ENCODE measurements at regions not wholly inside any gene's neighbourhood (a gene's known extent, or its start where the extent isn't known, plus 50 kb on each side); places are given as distances from the start of the nearest gene placed in this dataset.
"Not testable (repeated sequence)": the region's sequence is repeated elsewhere in the genome, so short reads cannot be mapped to it uniquely, and the experiment has no call there.

GRCh38 chr18:40157120-40157519, 1797.9 kb upstream of the PIK3C3 start:
- no peaks in the 10 kb centered on the region for H3K9me3 ChIP-seq
- H3K4me3 ChIP-seq: no peak overlapping the region
- H3K27me3 ChIP-seq: no peaks in the 10 kb centered on the region
- peaks cover 0 to 4% (median 0%) of the 10 kb centered on the region in 4 donors for H3K4me1 ChIP-seq
- DNase-seq (ENCODE audit: low spot score in 2 of 2): no peak
- TF ChIP-seq EP300 (IDR thresholded peaks at IDR 0.05): no peak
- no peak for TF ChIP-seq POLR2A (IDR thresholded peaks at IDR 0.05)
- TF ChIP-seq CTCF (IDR thresholded peaks at IDR 0.05): no peak
- H3K27ac ChIP-seq: no peak overlapping the region
- 92 to 94% methylated on average over 7 of the region's 7 CpGs for WGBS, 2 donors
- no peaks in the 10 kb centered on the region for H3K36me3 ChIP-seq

GRCh38 chr18:40152859-40153258, 1802.2 kb upstream of the PIK3C3 start:
- Histone ChIP-seq H3K4me3 (no peak overlapping the region), H3K27me3 (no peaks in the 10 kb centered on the region), H3K9me3 (no peaks in the 10 kb centered on the region), H3K4me1 (peaks cover 0 to 4% (median 0%) of the 10 kb centered on the region in 4 donors), H3K36me3 (no peaks in the 10 kb centered on the region), H3K27ac (no peak overlapping the region)
- no peak for DNase-seq (ENCODE audit: low spot score in 2 of 2)
- TF ChIP-seq CTCF (IDR thresholded peaks at IDR 0.05): no peak
- no peak for TF ChIP-seq POLR2A (IDR thresholded peaks at IDR 0.05)

GRCh38 chr18:40148960-40149359, 1806.1 kb upstream of the PIK3C3 start:
- H3K4me1 ChIP-seq: peaks cover 0 to 4% (median 0%) of the 10 kb centered on the region in 4 donors
- H3K27ac ChIP-seq: peak overlapping the region in 1 of 4 donors; percentile 8
- no peaks in the 10 kb centered on the region for H3K27me3 ChIP-seq
- 91 to 92% methylated on average over 4 of the region's 4 CpGs for WGBS, 2 donors
- DNase-seq (ENCODE audit: low spot score in 2 of 2): no peak
- H3K36me3 ChIP-seq: no peaks in the 10 kb centered on the region
- no peaks in the 10 kb centered on the region for H3K9me3 ChIP-seq
- no peak overlapping the region for H3K4me3 ChIP-seq
- TF ChIP-seq EP300 (IDR thresholded peaks at IDR 0.05) (no peak), CTCF (IDR thresholded peaks at IDR 0.05) (no peak), POLR2A (IDR thresholded peaks at IDR 0.05) (no peak)

- Histone ChIP-seq H3K9me3 (no peaks in the 10 kb centered on the region), H3K4me1 (no peaks in the 10 kb centered on the region), H3K4me3 (no peak overlapping the region), H3K36me3 (no peaks in the 10 kb centered on the region), H3K27ac (no peak overlapping the region), H3K27me3 (no peaks in the 10 kb centered on the region)
- 85 to 87% methylated on average over 2 of the region's 2 CpGs for WGBS, 2 donors
- no peak for DNase-seq (ENCODE audit: low spot score in 2 of 2)
- no peak for TF ChIP-seq EP300 (IDR thresholded peaks at IDR 0.05)
- no peak for TF ChIP-seq CTCF (IDR thresholded peaks at IDR 0.05)
- no peak for TF ChIP-seq POLR2A (IDR thresholded peaks at IDR 0.05)
Measured at GRCh38 chr18:40133253-40133652, 1821.8 kb upstream of the PIK3C3 start.

- H3K27ac ChIP-seq; H3K27me3 ChIP-seq; H3K4me1 ChIP-seq; H3K36me3 ChIP-seq; H3K9me3 ChIP-seq; DNase-seq (ENCODE audit: low spot score in 2 of 2); H3K4me3 ChIP-seq: not testable (repeated sequence)
- WGBS, 2 donors: 86% methylated on average over 4 of the region's 4 CpGs
Measured at GRCh38 chr18:40132438-40132837, 1822.6 kb upstream of the PIK3C3 start.

- WGBS, 2 donors: 62 to 69% methylated on average over 2 of the region's 2 CpGs
- Histone ChIP-seq H3K4me3 (no peak overlapping the region), H3K36me3 (no peaks in the 10 kb centered on the region), H3K4me1 (no peaks in the 10 kb centered on the region), H3K27me3 (no peaks in the 10 kb centered on the region), H3K27ac (no peak overlapping the region), H3K9me3 (peaks cover 0 to 12% (median 0%) of the 10 kb centered on the region in 4 donors)
- no peak for DNase-seq (ENCODE audit: low spot score in 2 of 2)
- TF ChIP-seq POLR2A (IDR thresholded peaks at IDR 0.05) (no peak), CTCF (IDR thresholded peaks at IDR 0.05) (no peak), EP300 (IDR thresholded peaks at IDR 0.05) (no peak)
Measured at GRCh38 chr18:40124107-40124506, 1830.9 kb upstream of the PIK3C3 start.
